Brain pericyte (primary cell): ENCODE measurements at regions not wholly inside any gene's neighbourhood (a gene's known extent, or its start where the extent isn't known, plus 50 kb on each side); places are given as distances from the start of the nearest gene placed in this dataset.

Source experiments
- DNase-seq: peaks from one replicate; pipeline ENCODE4 v3.0.0-alpha.2; 2012; ENCODE audit warnings: low read depth, low spot score

- no peak for DNase-seq
Measured at GRCh38 chr3:55180161-55180560, 252.3 kb upstream of the LRTM1 start.

GRCh38 chr3:55178336-55178735, 250.5 kb upstream of the LRTM1 start:
- no peak for DNase-seq

- no peak for DNase-seq
Measured at GRCh38 chr3:55177749-55178148, 249.9 kb upstream of the LRTM1 start.

- DNase-seq, result no peak
Measured at GRCh38 chr3:55175423-55175822, 247.6 kb upstream of the LRTM1 start.

GRCh38 chr3:55174747-55175146, 246.9 kb upstream of the LRTM1 start:
- no peak for DNase-seq

- DNase-seq, result no peak
Measured at GRCh38 chr3:55173504-55173903, 245.6 kb upstream of the LRTM1 start.

GRCh38 chr3:55172913-55173312, 245.1 kb upstream of the LRTM1 start:
- DNase-seq, result no peak

- DNase-seq, result no peak
Measured at GRCh38 chr3:55170444-55170843, 242.6 kb upstream of the LRTM1 start.

- DNase-seq, result peak; percentile 22
Measured at GRCh38 chr3:55169608-55170072, 241.8 kb upstream of the LRTM1 start.

GRCh38 chr3:55169161-55169560, 241.3 kb upstream of the LRTM1 start:
- no peak for DNase-seq

GRCh38 chr3:55167586-55168317, 239.9 kb upstream of the LRTM1 start:
- DNase-seq, result no peak

- DNase-seq, result no peak
Measured at GRCh38 chr3:55166576-55167555, 239.0 kb upstream of the LRTM1 start.

- no peak for DNase-seq
Measured at GRCh38 chr3:55165704-55166405, 238.0 kb upstream of the LRTM1 start.

GRCh38 chr3:55165278-55165677, 237.4 kb upstream of the LRTM1 start:
- no peak for DNase-seq

- DNase-seq, result no peak
Measured at GRCh38 chr3:55164876-55165275, 237.0 kb upstream of the LRTM1 start.

- DNase-seq, result no peak
Measured at GRCh38 chr3:55164191-55164590, 236.3 kb upstream of the LRTM1 start.

- DNase-seq, result no peak
Measured at GRCh38 chr3:55163421-55163820, 235.6 kb upstream of the LRTM1 start.

GRCh38 chr3:55162031-55162795, 234.4 kb upstream of the LRTM1 start:
- no peak for DNase-seq

GRCh38 chr3:55161231-55161630, 233.4 kb upstream of the LRTM1 start:
- no peak for DNase-seq

- peak; percentile 55 for DNase-seq
Measured at GRCh38 chr3:55160241-55160983, 232.6 kb upstream of the LRTM1 start.

GRCh38 chr3:55159711-55160110, 231.9 kb upstream of the LRTM1 start:
- DNase-seq, result no peak
